Glomerular visceral epithelial cell (primary cell): ENCODE measurements at regions not wholly inside any gene's neighbourhood (a gene's known extent, or its start where the extent isn't known, plus 50 kb on each side); places are given as distances from the start of the nearest gene placed in this dataset.

ENCODE experiments used
- DNase-seq: peaks from one replicate; pipeline ENCODE4 v3.0.0-alpha.2; 2016; ENCODE audit errors: extremely low spot score

- no peak for DNase-seq
Measured at GRCh38 chr9:87118594-87118993, 171.3 kb upstream of the GAS1 start.

- DNase-seq: peak; percentile 16
Measured at GRCh38 chr9:87119328-87119881, 172.1 kb upstream of the GAS1 start.

GRCh38 chr9:87120610-87121009 lies 173.3 kb upstream of the GAS1 start:
- DNase-seq: no peak

- peak; percentile 36 for DNase-seq
Measured at GRCh38 chr9:87122947-87123685, 175.8 kb upstream of the GAS1 start.

- DNase-seq: no peak
Measured at GRCh38 chr9:87123830-87124229, 176.5 kb upstream of the GAS1 start.

- DNase-seq: no peak
Measured at GRCh38 chr9:87125819-87126218, 178.5 kb upstream of the GAS1 start.

GRCh38 chr9:87127543-87127942 lies 180.2 kb upstream of the GAS1 start:
- no peak for DNase-seq

- DNase-seq: no peak
Measured at GRCh38 chr9:87127978-87128614, 180.8 kb upstream of the GAS1 start.

- DNase-seq: no peak
Measured at GRCh38 chr9:87128844-87129493, 181.7 kb upstream of the GAS1 start.

- DNase-seq: no peak
Measured at GRCh38 chr9:87135074-87135473, 187.8 kb upstream of the GAS1 start.

- DNase-seq: no peak
Measured at GRCh38 chr9:87137718-87138117, 190.4 kb upstream of the GAS1 start.

GRCh38 chr9:87138128-87139040 lies 191.1 kb upstream of the GAS1 start:
- no peak for DNase-seq

GRCh38 chr9:87139099-87139730 lies 191.9 kb upstream of the GAS1 start:
- no peak for DNase-seq

- no peak for DNase-seq
Measured at GRCh38 chr9:87140142-87140541, 192.8 kb upstream of the GAS1 start.

- DNase-seq: no peak
Measured at GRCh38 chr9:87140605-87141109, 193.4 kb upstream of the GAS1 start.

- no peak for DNase-seq
Measured at GRCh38 chr9:87141124-87141523, 193.8 kb upstream of the GAS1 start.

- DNase-seq: no peak
Measured at GRCh38 chr9:87146933-87147332, 199.6 kb upstream of the GAS1 start.

- no peak for DNase-seq
Measured at GRCh38 chr9:87147839-87148238, 200.5 kb upstream of the GAS1 start.

GRCh38 chr9:87148331-87149104 lies 201.2 kb upstream of the GAS1 start:
- DNase-seq: peak; percentile 40

- DNase-seq: no peak
Measured at GRCh38 chr9:87149799-87150198, 202.5 kb upstream of the GAS1 start.
